HS-5 (cell line): ENCODE measurements at regions not wholly inside any gene's neighbourhood (a gene's known extent, or its start where the extent isn't known, plus 50 kb on each side); places are given as distances from the start of the nearest gene placed in this dataset.

Source experiments
- DNase-seq: peaks from one replicate; pipeline ENCODE4 v3.0.0-alpha.2; 2012; ENCODE audit warnings: low read depth

- DNase-seq: no peak
Observed at GRCh38 chr7:22657479-22657878, 69.5 kb upstream of the IL6 start.

- DNase-seq: no peak
Observed at GRCh38 chr7:22655781-22656180, 71.2 kb upstream of the IL6 start.

GRCh38 chr7:22654831-22655230 lies 72.2 kb upstream of the IL6 start:
- no peak for DNase-seq

- no peak for DNase-seq
Observed at GRCh38 chr7:22653951-22654350, 73.0 kb upstream of the IL6 start.

- DNase-seq: peak; percentile 95
Observed at GRCh38 chr7:22651534-22652243, 75.3 kb upstream of the IL6 start.

- DNase-seq: no peak
Observed at GRCh38 chr7:22651036-22651435, 76.0 kb upstream of the IL6 start.

GRCh38 chr7:22649686-22650085 lies 77.3 kb upstream of the IL6 start:
- DNase-seq: no peak

GRCh38 chr7:22647451-22648257 lies 79.3 kb upstream of the IL6 start:
- DNase-seq: peak; percentile 63

GRCh38 chr7:22645418-22646181 lies 81.4 kb upstream of the IL6 start:
- DNase-seq: no peak

- no peak for DNase-seq
Observed at GRCh38 chr7:22642454-22642853, 84.5 kb upstream of the IL6 start.

GRCh38 chr7:22640269-22640668 lies 86.7 kb upstream of the IL6 start:
- DNase-seq: no peak

- no peak for DNase-seq
Observed at GRCh38 chr7:22639396-22639795, 87.6 kb upstream of the IL6 start.

- DNase-seq: no peak
Observed at GRCh38 chr7:22635349-22635748, 91.7 kb upstream of the IL6 start.

- no peak for DNase-seq
Observed at GRCh38 chr7:22633954-22634474, 93.0 kb upstream of the IL6 start.

- DNase-seq: no peak
Observed at GRCh38 chr7:22633286-22633953, 93.6 kb upstream of the IL6 start.

- DNase-seq: no peak
Observed at GRCh38 chr7:22632674-22633073, 94.3 kb upstream of the IL6 start.

- no peak for DNase-seq
Observed at GRCh38 chr7:22631730-22632129, 95.3 kb upstream of the IL6 start.

- no peak for DNase-seq
Observed at GRCh38 chr7:22630069-22630468, 96.9 kb upstream of the IL6 start.

GRCh38 chr7:22629056-22629455 lies 97.9 kb upstream of the IL6 start:
- DNase-seq: no peak

GRCh38 chr7:22628112-22628511 lies 98.9 kb upstream of the IL6 start:
- DNase-seq: no peak

- no peak for DNase-seq
Observed at GRCh38 chr7:22627136-22627535, 99.9 kb upstream of the IL6 start.

- DNase-seq: no peak
Observed at GRCh38 chr7:22625251-22625650, 101.7 kb upstream of the IL6 start.
